ENCODE measurements at regions not wholly inside any gene's neighbourhood (a gene's known extent, or its start where the extent isn't known, plus 50 kb on each side); places are given as distances from the start of the nearest gene placed in this dataset.

GRCh38 chr12:33828326-33828725 is 194.0 kb upstream of the ALG10 start:
- Mint-ChIP-seq H3K4me1 (ENCODE audit: low read depth) (no peaks in the 10 kb centered on the region), H3K27me3 (no peaks in the 10 kb centered on the region), H3K36me3 (ENCODE audit: low read depth) (no peaks in the 10 kb centered on the region), H3K9me3 (peaks cover 2% of the 10 kb centered on the region), H3K27ac (no peak overlapping the region), H3K4me3 (no peak overlapping the region)
- no peak for TF ChIP-seq CTCF (IDR thresholded peaks at IDR 0.05)
- H3K27me3 ChIP-seq (ENCODE audit: control insufficient read depth in 1 of 2, insufficient read depth in 2 of 2, low read length in 2 of 2): no peaks in the 10 kb centered on the region
- H3K9me3 ChIP-seq (ENCODE audit: control insufficient read depth in 1 of 2, insufficient read depth in 1 of 2, low read length in 2 of 2): no peaks in the 10 kb centered on the region
- ATAC-seq (ENCODE audit: poor library complexity): no peak
- CTCF ChIA-PET: no interaction called here
- DNase-seq: no peak
- H3K27ac ChIP-seq (ENCODE audit: low read depth in 1 of 2, low read length in 2 of 2): no peak overlapping the region
- H3K4me1 ChIP-seq (ENCODE audit: insufficient read depth, low read length): no peaks in the 10 kb centered on the region
- no peak overlapping the region for H3K4me3 ChIP-seq (ENCODE audit: low read length)
- no peaks in the 10 kb centered on the region for H3K36me3 ChIP-seq (ENCODE audit: insufficient read depth, low read length)
- POLR2A ChIA-PET: no interaction called here
- intact Hi-C loops (cut with DNase I, micrococcal nuclease): no loop called here

GRCh38 chr12:33830070-33830469 is 192.2 kb upstream of the ALG10 start:
- Histone ChIP-seq H3K9me3 (ENCODE audit: control insufficient read depth in 1 of 2, insufficient read depth in 1 of 2, low read length in 2 of 2) (no peaks in the 10 kb centered on the region), H3K4me1 (ENCODE audit: insufficient read depth, low read length) (no peaks in the 10 kb centered on the region), H3K27ac (ENCODE audit: low read depth in 1 of 2, low read length in 2 of 2) (no peak overlapping the region), H3K4me3 (ENCODE audit: low read length) (no peak overlapping the region), H3K36me3 (ENCODE audit: insufficient read depth, low read length) (no peaks in the 10 kb centered on the region), H3K27me3 (ENCODE audit: control insufficient read depth in 1 of 2, insufficient read depth in 2 of 2, low read length in 2 of 2) (no peaks in the 10 kb centered on the region)
- no peak for TF ChIP-seq CTCF (IDR thresholded peaks at IDR 0.05)
- Mint-ChIP-seq H3K4me3 (no peak overlapping the region), H3K27ac (no peak overlapping the region), H3K36me3 (ENCODE audit: low read depth) (no peaks in the 10 kb centered on the region), H3K4me1 (ENCODE audit: low read depth) (no peaks in the 10 kb centered on the region), H3K27me3 (no peaks in the 10 kb centered on the region), H3K9me3 (peaks cover 2% of the 10 kb centered on the region)
- ATAC-seq (ENCODE audit: poor library complexity): no peak
- CTCF ChIA-PET: no interaction called here
- POLR2A ChIA-PET: no interaction called here
- DNase-seq: no peak
- intact Hi-C loops (cut with DNase I, micrococcal nuclease): no loop called here

- Mint-ChIP-seq H3K27ac (no peak overlapping the region), H3K36me3 (ENCODE audit: low read depth) (no peaks in the 10 kb centered on the region), H3K4me3 (no peak overlapping the region), H3K9me3 (peaks cover 4% of the 10 kb centered on the region), H3K4me1 (ENCODE audit: low read depth) (no peaks in the 10 kb centered on the region), H3K27me3 (no peaks in the 10 kb centered on the region)
- TF ChIP-seq CTCF (IDR thresholded peaks at IDR 0.05): no peak
- no peaks in the 10 kb centered on the region for H3K9me3 ChIP-seq (ENCODE audit: control insufficient read depth in 1 of 2, insufficient read depth in 1 of 2, low read length in 2 of 2)
- no peak overlapping the region for H3K27ac ChIP-seq (ENCODE audit: low read depth in 1 of 2, low read length in 2 of 2)
- POLR2A ChIA-PET: no interaction called here
- DNase-seq: no peak
- no peaks in the 10 kb centered on the region for H3K27me3 ChIP-seq (ENCODE audit: control insufficient read depth in 1 of 2, insufficient read depth in 2 of 2, low read length in 2 of 2)
- no peaks in the 10 kb centered on the region for H3K36me3 ChIP-seq (ENCODE audit: insufficient read depth, low read length)
- no peak for ATAC-seq (ENCODE audit: poor library complexity)
- H3K4me1 ChIP-seq (ENCODE audit: insufficient read depth, low read length): no peaks in the 10 kb centered on the region
- intact Hi-C loops (cut with DNase I, micrococcal nuclease): no loop called here
- CTCF ChIA-PET: no interaction called here
- H3K4me3 ChIP-seq (ENCODE audit: low read length): no peak overlapping the region
Observed at GRCh38 chr12:33832900-33833299, 189.4 kb upstream of the ALG10 start.
